GM12878 (cell line): ENCODE measurements at regions not wholly inside any gene's neighbourhood (a gene's known extent, or its start where the extent isn't known, plus 50 kb on each side); places are given as distances from the start of the nearest gene placed in this dataset.

Experiments
- ATAC-seq: fragments of 200-7000 bp; cut with Tn5 transposase; 3 replicates; pipeline ENCODE4 v1.9.1; 2020; ENCODE audit warnings: mild to moderate bottlenecking, moderate library complexity
- BruUV-seq: library from RNA; stranded (reverse); fragments of 400-500 nt; replicated peaks from 2 replicates; lab custom pipeline; 2021; lab: Mats Ljungman, UMichigan
- CTCF ChIA-PET: fragments of 300-600 bp; sonication (Branson Sonifier 250); formaldehyde crosslinking; extraction: SDS; loops from one replicate; lab custom pipeline; 2021; ENCODE audit warnings: inconsistent platforms; lab: Yijun Ruan, JAX
- POLR2A ChIA-PET: fragments of 350-600 bp; formaldehyde crosslinking; extraction: SDS; loops from one replicate; lab custom pipeline; 2021; ENCODE audit warnings: inconsistent platforms; lab: Charles Lee
- RAD21 ChIA-PET: fragments of 300-600 bp; sonication (Branson Sonifier 250); formaldehyde crosslinking; loops from one replicate; lab custom pipeline; 2023; ENCODE audit warnings: antibody characterized with exemption; ENCODE audit not compliant: unreplicated experiment; lab: Charles Lee
- SMC1A ChIA-PET: fragments of 300-600 bp; sonication (Branson Sonifier 250); formaldehyde crosslinking; loops from one replicate; lab custom pipeline; 2023; ENCODE audit not compliant: unreplicated experiment, uncharacterized antibody; lab: Charles Lee
- DNase-seq: peaks from one replicate; pipeline ENCODE4 v3.0.0-alpha.2; 2011; ENCODE audit warnings: low read depth, low spot score
- FAIRE-seq: peaks from 3 replicates; lab custom pipeline; 2011; peaks lifted over from hg19 to GRCh38; lab: Jason Lieb, UNC
- H2AFZ ChIP-seq: 2 replicates; pipeline ENCODE4 v1.6.0; 2011; ENCODE audit warnings: low read depth, low read length, control low read depth; ENCODE audit not compliant: control insufficient read depth
- H3K27ac ChIP-seq: 2 replicates; pipeline ENCODE4 v1.5.1; 2011; ENCODE audit warnings: control low read depth; ENCODE audit not compliant: control insufficient read depth, insufficient read depth
- H3K27me3 ChIP-seq, 2 experiments: replicated peaks in 1 of 2; 2 replicates each; pipeline versions ENCODE4 v1.6.0 to v1.6.1; 2011; ENCODE audit warnings: low read length in 1 of 2; ENCODE audit not compliant: control insufficient read depth in 2 of 2, insufficient read depth in 2 of 2
- H3K36me3 ChIP-seq, 2 experiments: 2 replicates each; pipeline ENCODE4 v1.5.1; 2011; ENCODE audit warnings: low read length in 1 of 2; ENCODE audit not compliant: control insufficient read depth in 2 of 2, insufficient read depth in 2 of 2
- H3K4me1 ChIP-seq: 2 replicates; pipeline ENCODE4 v1.6.1; 2011; ENCODE audit warnings: mild to moderate bottlenecking, low read length, moderate library complexity, mixed read lengths; ENCODE audit not compliant: control insufficient read depth, insufficient read depth
- H3K4me2 ChIP-seq: 2 replicates; pipeline ENCODE4 v1.6.0; 2011; ENCODE audit warnings: control low read depth; ENCODE audit not compliant: control insufficient read depth, insufficient read depth
- H3K4me3 ChIP-seq: fragments of 200-600 bp; sonication (generic); 2 replicates; pipeline ENCODE4 v1.5.1; 2016
- H3K79me2 ChIP-seq: 2 replicates; pipeline ENCODE4 v1.6.0; 2011; ENCODE audit warnings: low read length; ENCODE audit not compliant: control insufficient read depth, insufficient read depth
- H3K9ac ChIP-seq: 2 replicates; pipeline ENCODE4 v1.8.0; 2011; ENCODE audit warnings: low read length, control low read depth, mixed read lengths; ENCODE audit not compliant: control insufficient read depth, insufficient read depth
- H3K9me3 ChIP-seq: replicated peaks from 3 replicates; pipeline ENCODE4 v1.5.1; 2011; ENCODE audit warnings: mild to moderate bottlenecking, low read length; ENCODE audit not compliant: control insufficient read depth, insufficient read depth
- H4K20me1 ChIP-seq: 2 replicates; pipeline ENCODE4 v1.6.0; 2011; ENCODE audit not compliant: control insufficient read depth, insufficient read depth
- BCL11A ChIP-seq: IDR thresholded peaks from 2 replicates; pipeline ENCODE4 v1.6.1; 2011; ENCODE audit warnings: low read depth, low read length
- NFIC ChIP-seq: IDR thresholded peaks from 2 replicates; pipeline ENCODE4 v1.6.1; 2012; ENCODE audit warnings: low read depth, mild to moderate bottlenecking, inconsistent platforms, low read length, moderate library complexity
- NFYA ChIP-seq: IDR thresholded peaks from 2 replicates; pipeline ENCODE4 v1.6.1; 2011; ENCODE audit warnings: low read depth, mild to moderate bottlenecking, low read length, improper control_type of control experiment, borderline replicate concordance
- POLR2A ChIP-seq: IDR thresholded peaks from 2 replicates; pipeline ENCODE4 v1.6.1; 2011; ENCODE audit warnings: low read depth, mild to moderate bottlenecking, low read length
- RB1 ChIP-seq: fragments of 450-650 bp; formaldehyde crosslinking; IDR thresholded peaks from 2 replicates; pipeline ENCODE4 v1.6.1; 2017; ENCODE audit warnings: mild to moderate bottlenecking, borderline replicate concordance
- USF2 ChIP-seq: IDR thresholded peaks from 2 replicates; pipeline ENCODE4 v1.6.1; 2011; ENCODE audit warnings: low read depth, low read length, improper control_type of control experiment, borderline replicate concordance
- WGBS: methylation state at CpG from one replicate; pipeline ENCODE4 v1.1.6; 2016; ENCODE audit warnings: low lambda C conversion rate; ENCODE audit not compliant: insufficient replicate concordance, insufficient coverage; ENCODE audit errors: missing lambda C conversion rate; 5-methylcytosine and 5-hydroxymethylcytosine counted together
- in situ Hi-C: fragments of 300-500 bp; cut with MboI; formaldehyde crosslinking; loops from 9 replicates; pipeline ENCODE4 v1.14.3; 2018; ENCODE audit warnings: mixed read lengths
- intact Hi-C: fragments of 100-400 bp; cut with micrococcal nuclease; formaldehyde crosslinking; loops from one replicate; pipeline ENCODE4 v1.14.2; 2022; ENCODE audit not compliant: unreplicated experiment

GRCh38 chr17:71521724-71522123 lies 599.1 kb upstream of the SOX9 start:
- whole genome bisulfite sequencing, result 2% methylated on average over 2 of the region's 2 CpGs
- BruUV-seq, result no TSS peak
- RAD21 ChIA-PET, result no interaction called here
- no peak overlapping the region for H3K4me2 ChIP-seq
- H3K4me1 ChIP-seq, result no peaks in the 10 kb centered on the region
- H2AFZ ChIP-seq, result no peak overlapping the region
- no peak for FAIRE-seq
- no peak for DNase-seq
- no peaks in the 10 kb centered on the region for H3K79me2 ChIP-seq
- no peaks in the 10 kb centered on the region for H3K36me3 ChIP-seq
- no peak for TF ChIP-seq NFYA
- intact Hi-C loops (no loop called here), in situ Hi-C loops (no loop called here)
- no peaks in the 10 kb centered on the region for H3K27me3 ChIP-seq
- SMC1A ChIA-PET, result no interaction called here
- no peak overlapping the region for H3K4me3 ChIP-seq
- no peak overlapping the region for H3K9ac ChIP-seq
- POLR2A ChIA-PET, result no interaction called here
- no peak overlapping the region for H3K27ac ChIP-seq
- H4K20me1 ChIP-seq, result no peaks in the 10 kb centered on the region
- ATAC-seq, result no peak
- CTCF ChIA-PET, result interaction anchor here (0.8 kb wide), 1 partner anchor 1997 kb away, joined by 4 read pairs; no protein-coding TSS in a partner anchor
- H3K9me3 ChIP-seq, result no peaks in the 10 kb centered on the region

DNA sequence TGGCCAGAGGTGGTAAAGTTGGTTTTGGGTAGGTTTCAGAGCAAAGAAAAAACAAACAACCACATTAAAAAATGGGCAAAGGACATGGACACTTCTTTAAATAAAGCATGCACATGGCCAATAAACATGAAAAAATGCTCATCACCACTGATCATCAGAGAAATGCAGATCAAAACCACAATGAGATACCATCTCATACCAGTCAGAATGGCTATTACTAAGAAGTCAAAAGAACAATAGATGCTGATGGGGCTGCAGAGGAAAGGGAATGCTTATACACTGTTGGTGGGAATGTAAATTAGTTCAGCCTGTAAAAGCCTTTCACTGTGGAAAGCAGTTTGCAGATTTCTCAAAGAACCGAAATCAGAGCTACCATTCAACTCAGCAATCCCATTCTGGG lies 598.4 kb upstream of the SOX9 start:
- Histone ChIP-seq H3K9me3 (no peaks in the 10 kb centered on the region), H3K79me2 (no peaks in the 10 kb centered on the region), H3K4me2 (no peak overlapping the region), H4K20me1 (no peaks in the 10 kb centered on the region), H3K27ac (no peak overlapping the region), H3K27me3 (no peaks in the 10 kb centered on the region), H2AFZ (no peak overlapping the region), H3K36me3 (no peaks in the 10 kb centered on the region), H3K4me1 (no peaks in the 10 kb centered on the region), H3K9ac (no peak overlapping the region), H3K4me3 (no peak overlapping the region)
- in situ Hi-C loops (no loop called here), intact Hi-C loops (no loop called here)
- TF ChIP-seq RB1 (no peak), POLR2A (no peak), BCL11A (no peak), NFIC (no peak), USF2 (no peak)
- ChIA-PET RAD21 (no interaction called here), POLR2A (no interaction called here), CTCF (no interaction called here), SMC1A (no interaction called here)
- WGBS, result 0% methylated on average over 1 of the region's 1 CpG
- BruUV-seq, result no TSS peak
- FAIRE-seq (no peak), ATAC-seq (no peak), DNase-seq (no peak)
